ENCODE measurements at regions not wholly inside any gene's neighbourhood (a gene's known extent, or its start where the extent isn't known, plus 50 kb on each side); places are given as distances from the start of the nearest gene placed in this dataset.

GRCh38 chr12:90675106-90675505, 279.9 kb downstream of the CCER1 start:
- no peak for TF ChIP-seq CTCF (IDR thresholded peaks at IDR 0.05)
- no peak for TF ChIP-seq POLR2A (IDR thresholded peaks at IDR 0.05)
- no peak for TF ChIP-seq POLR2AphosphoS5 (IDR thresholded peaks at IDR 0.05)
